PC-3 (cell line): ENCODE measurements at regions not wholly inside any gene's neighbourhood (a gene's known extent, or its start where the extent isn't known, plus 50 kb on each side); places are given as distances from the start of the nearest gene placed in this dataset.

Experiments
- ATAC-seq: fragments of 200-7000 bp; cut with Tn5 transposase; 2 replicates; pipeline ENCODE4 v1.9.1; 2020; ENCODE audit warnings: mild to moderate bottlenecking, moderate library complexity
- BruUV-seq: library from RNA; stranded (reverse); fragments of 400-500 nt; replicated peaks from 2 replicates; lab custom pipeline; 2021; lab: Mats Ljungman, UMichigan
- CTCF ChIA-PET: fragments of 300-600 bp; sonication (Branson Sonifier 250); formaldehyde crosslinking; loops from one replicate; lab custom pipeline; 2022; ENCODE audit warnings: antibody characterized with exemption; lab: Charles Lee
- POLR2A ChIA-PET: fragments of 300-600 bp; sonication (Branson Sonifier 250); formaldehyde crosslinking; loops from one replicate; lab custom pipeline; 2022; ENCODE audit warnings: antibody characterized with exemption; ENCODE audit not compliant: unreplicated experiment; lab: Charles Lee
- DNase-seq: peaks from one replicate; pipeline ENCODE4 v3.0.0-alpha.2; 2015
- H2AFZ ChIP-seq: fragments of 300-600 bp; sonication (generic); 2 replicates; pipeline ENCODE4 v1.6.0; 2016; ENCODE audit warnings: antibody characterized with exemption, low read length
- H3F3A ChIP-seq: fragments of 300-600 bp; sonication (generic); one replicate; pipeline ENCODE4 v1.6.0; 2017; ENCODE audit warnings: antibody characterized with exemption, low read length, control low read depth, mild to moderate bottlenecking; ENCODE audit not compliant: unreplicated experiment
- H3K27ac ChIP-seq: fragments of 300-600 bp; sonication (generic); 2 replicates; pipeline ENCODE4 v1.5.1; 2016; ENCODE audit warnings: mild to moderate bottlenecking, low read length
- H3K27me3 ChIP-seq: fragments of 300-600 bp; sonication (generic); 2 replicates; pipeline ENCODE4 v1.6.1; 2016; ENCODE audit warnings: low read length, mixed read lengths
- H3K36me3 ChIP-seq: fragments of 300-600 bp; sonication (generic); 2 replicates; pipeline ENCODE4 v1.6.1; 2016; ENCODE audit warnings: low read depth, mixed run types, low read length, mixed read lengths
- H3K4me1 ChIP-seq: fragments of 300-600 bp; sonication (generic); 2 replicates; pipeline ENCODE4 v1.5.1; 2016; ENCODE audit warnings: low read length; ENCODE audit not compliant: insufficient read depth
- H3K4me2 ChIP-seq: fragments of 300-600 bp; sonication (generic); 2 replicates; pipeline ENCODE4 v1.6.0; 2016; ENCODE audit warnings: low read length
- H3K4me3 ChIP-seq: fragments of 300-600 bp; sonication (generic); 2 replicates; pipeline ENCODE4 v1.5.1; 2016; ENCODE audit warnings: mild to moderate bottlenecking, low read length, mixed read lengths
- H3K79me2 ChIP-seq: fragments of 300-600 bp; sonication (generic); 2 replicates; pipeline ENCODE4 v1.6.1; 2017; ENCODE audit warnings: low read length, mixed read lengths
- H3K9ac ChIP-seq: fragments of 300-600 bp; sonication (generic); 2 replicates; pipeline ENCODE4 v1.6.0; 2016; ENCODE audit warnings: mild to moderate bottlenecking, low read length
- H3K9me2 ChIP-seq: fragments of 300-600 bp; sonication (generic); replicated peaks from 2 replicates; pipeline ENCODE4 v1.6.1; 2016; ENCODE audit warnings: mixed run types, low read length, mixed read lengths
- H3K9me3 ChIP-seq: fragments of 300-600 bp; sonication (generic); 2 replicates; pipeline ENCODE4 v1.6.1; 2016; ENCODE audit warnings: low read length, mixed read lengths
- H4K20me1 ChIP-seq: fragments of 300-600 bp; sonication (generic); 2 replicates; pipeline ENCODE4 v1.6.1; 2016; ENCODE audit warnings: low read length, mixed read lengths
- CTCF ChIP-seq: fragments of 300-600 bp; sonication (generic); conservative IDR thresholded peaks from 2 replicates; pipeline ENCODE4 v1.5.1; 2017; ENCODE audit warnings: antibody characterized with exemption, low read depth, mild to moderate bottlenecking, low read length
- EZH2 ChIP-seq: fragments of 300-600 bp; sonication (generic); IDR thresholded peaks from one replicate; pipeline ENCODE4 v1.6.1; 2017; ENCODE audit warnings: antibody characterized with exemption, mild to moderate bottlenecking, low read length; ENCODE audit not compliant: unreplicated experiment
- EZH2phosphoT487 ChIP-seq: fragments of 300-600 bp; sonication (generic); IDR thresholded peaks from 2 replicates; pipeline ENCODE4 v1.6.1; 2018; ENCODE audit warnings: mild to moderate bottlenecking, antibody characterized with exemption, low read length, borderline replicate concordance
- intact Hi-C: fragments of 100-400 bp; cut with micrococcal nuclease; formaldehyde crosslinking; loops from 2 replicates; pipeline ENCODE4 v1.9.0; 2023

DNA sequence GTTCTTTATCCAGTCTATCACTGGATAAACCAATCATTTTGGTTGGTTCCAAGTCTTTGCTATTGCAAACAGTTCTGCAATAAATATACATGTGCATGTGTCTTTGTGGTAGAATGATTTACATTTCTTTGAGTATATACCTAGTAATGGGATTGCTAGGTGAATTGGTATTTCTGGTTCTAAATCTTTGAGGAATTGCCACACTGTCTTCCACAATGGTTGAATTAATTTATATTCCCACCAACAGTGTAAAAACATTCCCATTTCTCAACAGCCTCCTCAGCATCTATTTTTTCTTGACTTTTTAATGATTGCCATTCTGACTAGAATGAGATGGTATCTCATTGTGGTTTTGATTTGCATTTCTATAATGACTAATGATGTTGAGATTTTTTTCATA lies 791.7 kb upstream of the AGA start:
- Histone ChIP-seq H2AFZ (no peak overlapping the region), H3K4me3 (no peak overlapping the region), H3K9me3 (no peaks in the 10 kb centered on the region), H3F3A (no peaks in the 10 kb centered on the region), H3K36me3 (no peaks in the 10 kb centered on the region), H3K79me2 (no peaks in the 10 kb centered on the region), H3K4me2 (no peak overlapping the region), H3K9ac (no peak overlapping the region), H4K20me1 (no peaks in the 10 kb centered on the region), H3K4me1 (no peaks in the 10 kb centered on the region), H3K27me3 (no peaks in the 10 kb centered on the region), H3K27ac (no peak overlapping the region), H3K9me2 (no peaks in the 10 kb centered on the region)
- no peak for ATAC-seq
- ChIA-PET CTCF (no interaction called here), POLR2A (no interaction called here)
- intact Hi-C loops: no loop called here
- no peak for DNase-seq
- no TSS peak for BruUV-seq
- no peak for TF ChIP-seq EZH2phosphoT487
- no peak for TF ChIP-seq EZH2

DNA sequence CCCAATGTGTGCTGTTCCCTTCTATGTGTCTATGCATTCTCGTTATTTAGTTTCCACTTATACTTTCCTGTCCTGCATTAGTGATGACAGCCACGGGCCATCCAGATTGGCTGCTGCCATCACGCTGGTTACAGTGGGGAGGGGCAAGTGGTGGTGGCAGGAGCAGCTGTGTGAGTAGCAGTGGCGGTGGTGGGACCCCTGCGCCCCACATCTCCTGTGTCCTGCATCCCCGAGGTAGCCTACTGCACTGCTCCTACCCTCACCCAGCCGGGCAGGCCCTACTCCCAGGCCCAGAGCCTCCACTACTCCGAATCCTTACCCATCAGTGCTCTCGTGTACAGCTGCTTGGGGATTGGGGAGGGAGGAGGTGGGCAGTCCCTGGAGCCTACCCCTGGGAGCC lies 798.7 kb upstream of the AGA start:
- no peaks in the 10 kb centered on the region for H3K9me3 ChIP-seq
- H3K27me3 ChIP-seq: no peaks in the 10 kb centered on the region
- no peak for ATAC-seq
- no peaks in the 10 kb centered on the region for H3K4me1 ChIP-seq
- no peaks in the 10 kb centered on the region for H3K36me3 ChIP-seq
- H4K20me1 ChIP-seq: no peaks in the 10 kb centered on the region
- H3K79me2 ChIP-seq: no peaks in the 10 kb centered on the region
- no peak overlapping the region for H3K9ac ChIP-seq
- TF ChIP-seq CTCF (no peak), EZH2 (no peak), EZH2phosphoT487 (no peak)
- no peak for DNase-seq
- no peak overlapping the region for H3K4me2 ChIP-seq
- POLR2A ChIA-PET: no interaction called here
- intact Hi-C loops: no loop called here
- CTCF ChIA-PET: no interaction called here
- H3K4me3 ChIP-seq: no peak overlapping the region
- BruUV-seq: no TSS peak
- H3K9me2 ChIP-seq: no peaks in the 10 kb centered on the region
- H3K27ac ChIP-seq: no peak overlapping the region
- no peaks in the 10 kb centered on the region for H3F3A ChIP-seq
- H2AFZ ChIP-seq: no peak overlapping the region

DNA sequence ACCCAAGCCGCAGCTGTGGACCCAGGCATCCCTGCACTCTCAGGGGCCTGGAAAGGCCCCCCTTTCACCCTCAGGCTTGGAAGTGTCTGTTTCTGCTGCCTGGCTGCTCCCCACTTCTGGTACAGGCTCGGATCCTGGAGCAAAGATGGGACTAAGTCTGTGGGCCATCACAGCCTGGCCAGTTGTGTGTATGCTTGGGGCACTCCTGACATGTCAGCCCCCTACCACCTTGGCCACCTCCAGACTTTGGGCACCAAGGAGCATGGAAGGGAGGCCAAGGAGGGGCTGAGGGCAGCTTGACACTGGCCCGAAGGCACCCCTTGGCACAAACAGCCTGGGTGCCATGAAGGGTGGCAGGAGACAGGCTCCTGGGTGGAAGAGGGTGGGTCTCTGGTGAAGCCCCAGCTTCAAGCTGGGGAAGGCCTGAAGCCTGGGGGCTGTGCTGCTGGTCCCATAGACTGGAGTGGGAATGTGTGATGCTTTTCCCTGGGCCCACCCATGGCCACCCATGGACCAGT lies 799.4 kb upstream of the AGA start:
- H3K79me2 ChIP-seq: no peaks in the 10 kb centered on the region
- no peaks in the 10 kb centered on the region for H3F3A ChIP-seq
- H3K27ac ChIP-seq: no peak overlapping the region
- no peaks in the 10 kb centered on the region for H3K4me1 ChIP-seq
- H4K20me1 ChIP-seq: no peaks in the 10 kb centered on the region
- intact Hi-C loops: no loop called here
- H3K9me3 ChIP-seq: no peaks in the 10 kb centered on the region
- no TSS peak for BruUV-seq
- ATAC-seq: no peak
- no peaks in the 10 kb centered on the region for H3K36me3 ChIP-seq
- TF ChIP-seq EZH2phosphoT487: no peak
- no peak for TF ChIP-seq EZH2
- TF ChIP-seq CTCF: no peak
- POLR2A ChIA-PET: no interaction called here
- no peak overlapping the region for H3K4me3 ChIP-seq
- no peaks in the 10 kb centered on the region for H3K27me3 ChIP-seq
- no peak overlapping the region for H3K4me2 ChIP-seq
- DNase-seq: no peak
- H3K9me2 ChIP-seq: no peaks in the 10 kb centered on the region
- CTCF ChIA-PET: no interaction called here
- no peak overlapping the region for H2AFZ ChIP-seq
- no peak overlapping the region for H3K9ac ChIP-seq
